T1000 (cell line): ENCODE measurements at regions not wholly inside any gene's neighbourhood (a gene's known extent, or its start where the extent isn't known, plus 50 kb on each side); places are given as distances from the start of the nearest gene placed in this dataset.

Source experiments
- DNase-seq: peaks from one replicate; lab custom pipeline; 2025; ENCODE audit warnings: mixed read lengths; lab: John Stamatoyannopoulos, UW

GRCh38 chr2:106709229-106709628, 176.7 kb downstream of the ST6GAL2 start:
- DNase-seq = no peak

GRCh38 chr2:106719222-106719621, 166.7 kb downstream of the ST6GAL2 start:
- DNase-seq = no peak

GRCh38 chr2:106720026-106720425, 165.9 kb downstream of the ST6GAL2 start:
- DNase-seq = no peak

- no peak for DNase-seq
Observed at GRCh38 chr2:106724301-106724794, 161.6 kb downstream of the ST6GAL2 start.

DNA sequence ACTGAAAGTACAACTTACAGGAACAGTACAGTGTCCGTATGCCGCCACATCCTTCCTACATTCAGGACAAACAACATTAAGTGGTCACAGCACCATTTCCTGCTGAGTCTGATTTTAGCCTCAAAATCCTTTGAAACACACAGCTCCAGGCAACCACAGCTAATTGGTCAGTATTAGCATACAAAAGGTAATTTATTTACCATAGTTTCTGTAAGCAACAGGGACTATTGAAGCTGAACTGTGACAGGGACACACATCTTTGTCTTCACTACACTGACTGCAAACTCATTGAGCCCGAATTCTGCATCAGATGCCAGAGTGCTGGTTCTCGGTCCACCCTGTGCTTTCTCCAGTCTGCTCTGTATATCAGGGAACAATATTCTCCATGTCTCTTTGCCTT, 151.8 kb downstream of the ST6GAL2 start:
- DNase-seq = no peak

DNA sequence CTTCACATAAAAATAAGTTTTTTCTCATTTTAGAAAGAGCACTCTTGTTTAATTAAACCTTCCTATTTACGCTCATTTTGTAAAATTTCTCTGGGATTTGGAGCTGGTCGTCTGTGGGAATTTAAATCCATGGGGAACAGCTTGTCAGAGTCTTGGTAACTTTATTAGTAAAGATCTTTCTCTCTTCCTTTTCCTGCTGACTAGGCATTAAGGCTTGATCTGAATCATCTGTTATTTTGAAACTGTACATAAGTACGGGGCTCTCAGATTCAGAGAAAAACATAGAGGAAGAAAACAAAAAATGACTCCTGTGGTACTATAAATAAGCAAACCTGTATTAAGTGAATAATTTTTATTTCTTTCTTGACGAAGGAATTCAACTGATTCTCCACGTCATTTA, 150.2 kb downstream of the ST6GAL2 start:
- DNase-seq = no peak

- DNase-seq = no peak
Observed at GRCh38 chr2:106736221-106736620, 149.7 kb downstream of the ST6GAL2 start.

DNA sequence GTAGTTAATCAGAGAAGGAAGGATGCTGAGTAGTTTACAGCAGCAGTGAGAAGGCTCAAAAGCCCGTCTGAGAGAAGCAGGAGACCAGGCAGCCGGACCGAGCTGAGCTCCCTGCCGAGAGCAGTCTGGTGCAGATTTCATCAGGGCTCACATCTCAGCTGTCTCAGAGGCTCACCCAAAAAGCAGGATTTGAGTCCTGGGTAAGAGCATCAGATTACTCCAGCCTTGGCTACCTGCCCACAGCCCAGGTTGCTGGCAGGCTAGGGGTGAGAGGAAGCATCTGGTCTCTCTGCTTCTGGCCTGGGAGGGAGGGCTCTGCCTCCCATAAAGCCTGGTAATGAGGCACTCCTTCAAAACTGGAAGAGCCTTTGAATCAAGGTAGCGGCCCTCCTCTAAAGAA, 140.5 kb downstream of the ST6GAL2 start:
- DNase-seq = no peak

GRCh38 chr2:106749823-106750222, 136.1 kb downstream of the ST6GAL2 start:
- no peak for DNase-seq
